ENCODE measurements at regions not wholly inside any gene's neighbourhood (a gene's known extent, or its start where the extent isn't known, plus 50 kb on each side); places are given as distances from the start of the nearest gene placed in this dataset.

DNA sequence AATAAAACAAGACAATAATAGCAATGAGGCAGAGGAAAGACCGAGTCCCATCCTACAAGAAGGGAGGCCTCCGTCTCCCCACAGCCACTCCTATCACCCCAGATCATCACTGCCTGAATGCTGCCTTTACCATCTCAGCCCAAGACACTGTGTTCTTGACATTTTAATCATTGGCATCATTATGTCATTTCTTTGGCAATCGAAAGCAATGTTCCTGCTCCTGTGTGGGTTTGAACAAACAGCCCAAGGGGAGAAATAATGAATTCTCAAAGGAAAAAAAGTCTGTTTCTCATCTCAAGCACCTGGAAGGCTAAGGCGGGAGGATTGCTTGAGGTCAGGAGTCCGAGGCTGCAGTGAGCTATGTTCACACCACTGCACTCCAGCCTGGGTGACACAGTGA is 73.0 kb upstream of the ACSL1 start (continued):
- TF ChIP-seq, protein P1, sequence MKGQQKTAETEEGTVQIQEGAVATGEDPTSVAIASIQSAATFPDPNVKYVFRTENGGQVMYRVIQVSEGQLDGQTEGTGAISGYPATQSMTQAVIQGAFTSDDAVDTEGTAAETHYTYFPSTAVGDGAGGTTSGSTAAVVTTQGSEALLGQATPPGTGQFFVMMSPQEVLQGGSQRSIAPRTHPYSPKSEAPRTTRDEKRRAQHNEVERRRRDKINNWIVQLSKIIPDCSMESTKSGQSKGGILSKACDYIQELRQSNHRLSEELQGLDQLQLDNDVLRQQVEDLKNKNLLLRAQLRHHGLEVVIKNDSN (IDR thresholded peaks at IDR 0.05; ENCODE audit: borderline replicate concordance, extremely low read length, insufficient read depth, low read depth, low read length) = no peak
- TF ChIP-seq, protein P2, sequence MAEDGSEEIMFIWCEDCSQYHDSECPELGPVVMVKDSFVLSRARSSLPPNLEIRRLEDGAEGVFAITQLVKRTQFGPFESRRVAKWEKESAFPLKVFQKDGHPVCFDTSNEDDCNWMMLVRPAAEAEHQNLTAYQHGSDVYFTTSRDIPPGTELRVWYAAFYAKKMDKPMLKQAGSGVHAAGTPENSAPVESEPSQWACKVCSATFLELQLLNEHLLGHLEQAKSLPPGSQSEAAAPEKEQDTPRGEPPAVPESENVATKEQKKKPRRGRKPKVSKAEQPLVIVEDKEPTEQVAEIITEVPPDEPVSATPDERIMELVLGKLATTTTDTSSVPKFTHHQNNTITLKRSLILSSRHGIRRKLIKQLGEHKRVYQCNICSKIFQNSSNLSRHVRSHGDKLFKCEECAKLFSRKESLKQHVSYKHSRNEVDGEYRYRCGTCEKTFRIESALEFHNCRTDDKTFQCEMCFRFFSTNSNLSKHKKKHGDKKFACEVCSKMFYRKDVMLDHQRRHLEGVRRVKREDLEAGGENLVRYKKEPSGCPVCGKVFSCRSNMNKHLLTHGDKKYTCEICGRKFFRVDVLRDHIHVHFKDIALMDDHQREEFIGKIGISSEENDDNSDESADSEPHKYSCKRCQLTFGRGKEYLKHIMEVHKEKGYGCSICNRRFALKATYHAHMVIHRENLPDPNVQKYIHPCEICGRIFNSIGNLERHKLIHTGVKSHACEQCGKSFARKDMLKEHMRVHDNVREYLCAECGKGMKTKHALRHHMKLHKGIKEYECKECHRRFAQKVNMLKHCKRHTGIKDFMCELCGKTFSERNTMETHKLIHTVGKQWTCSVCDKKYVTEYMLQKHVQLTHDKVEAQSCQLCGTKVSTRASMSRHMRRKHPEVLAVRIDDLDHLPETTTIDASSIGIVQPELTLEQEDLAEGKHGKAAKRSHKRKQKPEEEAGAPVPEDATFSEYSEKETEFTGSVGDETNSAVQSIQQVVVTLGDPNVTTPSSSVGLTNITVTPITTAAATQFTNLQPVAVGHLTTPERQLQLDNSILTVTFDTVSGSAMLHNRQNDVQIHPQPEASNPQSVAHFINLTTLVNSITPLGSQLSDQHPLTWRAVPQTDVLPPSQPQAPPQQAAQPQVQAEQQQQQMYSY (CRISPR knock-in tag; IDR thresholded peaks at IDR 0.05) = no peak
- TF ChIP-seq, protein P3, sequence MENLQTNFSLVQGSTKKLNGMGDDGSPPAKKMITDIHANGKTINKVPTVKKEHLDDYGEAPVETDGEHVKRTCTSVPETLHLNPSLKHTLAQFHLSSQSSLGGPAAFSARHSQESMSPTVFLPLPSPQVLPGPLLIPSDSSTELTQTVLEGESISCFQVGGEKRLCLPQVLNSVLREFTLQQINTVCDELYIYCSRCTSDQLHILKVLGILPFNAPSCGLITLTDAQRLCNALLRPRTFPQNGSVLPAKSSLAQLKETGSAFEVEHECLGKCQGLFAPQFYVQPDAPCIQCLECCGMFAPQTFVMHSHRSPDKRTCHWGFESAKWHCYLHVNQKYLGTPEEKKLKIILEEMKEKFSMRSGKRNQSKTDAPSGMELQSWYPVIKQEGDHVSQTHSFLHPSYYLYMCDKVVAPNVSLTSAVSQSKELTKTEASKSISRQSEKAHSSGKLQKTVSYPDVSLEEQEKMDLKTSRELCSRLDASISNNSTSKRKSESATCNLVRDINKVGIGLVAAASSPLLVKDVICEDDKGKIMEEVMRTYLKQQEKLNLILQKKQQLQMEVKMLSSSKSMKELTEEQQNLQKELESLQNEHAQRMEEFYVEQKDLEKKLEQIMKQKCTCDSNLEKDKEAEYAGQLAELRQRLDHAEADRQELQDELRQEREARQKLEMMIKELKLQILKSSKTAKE (IDR thresholded peaks at IDR 0.05; ENCODE audit: low read depth, poor library complexity, severe bottlenecking) = no peak
- TF ChIP-seq RUNX3 (IDR thresholded peaks at IDR 0.05; ENCODE audit: low read length) (no peak), CEBPB (IDR thresholded peaks at IDR 0.05; ENCODE audit: borderline replicate concordance in 1 of 2, low read depth in 2 of 2, low read length in 2 of 2) (no peak)
